Progenitor cell of endocrine pancreas (in vitro differentiated cells): ENCODE measurements at regions not wholly inside any gene's neighbourhood (a gene's known extent, or its start where the extent isn't known, plus 50 kb on each side); places are given as distances from the start of the nearest gene placed in this dataset.

ENCODE experiments used
- DNase-seq: peaks from one replicate; pipeline ENCODE4 v3.0.0; 2021; ENCODE audit warnings: low spot score; ENCODE audit not compliant: unreplicated experiment
- H3K27ac Mint-ChIP-seq: 2 replicates; pipeline ENCODE4 v1.8.0; 2021; ENCODE audit warnings: mild to moderate bottlenecking, moderate library complexity, mixed read lengths
- H3K27me3 Mint-ChIP-seq: 2 replicates; pipeline ENCODE4 v1.8.0; 2021; ENCODE audit warnings: mixed read lengths
- H3K36me3 Mint-ChIP-seq: 2 replicates; pipeline ENCODE4 v1.8.0; 2022; ENCODE audit warnings: mixed read lengths; ENCODE audit not compliant: insufficient read depth
- H3K4me1 Mint-ChIP-seq: 2 replicates; pipeline ENCODE4 v1.8.0; 2021; ENCODE audit warnings: low read depth, mixed read lengths
- H3K4me3 Mint-ChIP-seq: 2 replicates; pipeline ENCODE4 v1.8.0; 2021; ENCODE audit warnings: low read depth, mild to moderate bottlenecking, moderate library complexity, mixed read lengths
- H3K9me3 Mint-ChIP-seq: 2 replicates; pipeline ENCODE4 v1.8.0; 2021; ENCODE audit warnings: low read depth, mixed read lengths
- CTCF ChIP-seq: fragments of 200-600 bp; sonication (generic); IDR thresholded peaks from one replicate; pipeline ENCODE4 v1.5.0; 2021; ENCODE audit warnings: antibody characterized with exemption, mild to moderate bottlenecking; ENCODE audit not compliant: unreplicated experiment

GRCh38 chr19:28764066-28764465 is 448.9 kb downstream of the UQCRFS1 start:
- Mint-ChIP-seq H3K27me3 (no peaks in the 10 kb centered on the region), H3K36me3 (no peaks in the 10 kb centered on the region), H3K27ac (no peak overlapping the region), H3K9me3 (peaks cover 32% of the 10 kb centered on the region), H3K4me1 (no peaks in the 10 kb centered on the region), H3K4me3 (no peak overlapping the region)
- no peak for TF ChIP-seq CTCF
- DNase-seq: no peak

- no peak overlapping the region for H3K27ac Mint-ChIP-seq
- H3K4me1 Mint-ChIP-seq: peaks cover 24% of the 10 kb centered on the region
- DNase-seq: no peak
- H3K27me3 Mint-ChIP-seq: no peaks in the 10 kb centered on the region
- no peak for TF ChIP-seq CTCF
- no peak overlapping the region for H3K4me3 Mint-ChIP-seq
- no peaks in the 10 kb centered on the region for H3K36me3 Mint-ChIP-seq
- H3K9me3 Mint-ChIP-seq: peaks cover 4% of the 10 kb centered on the region
Measured at GRCh38 chr19:28746478-28746877, 466.5 kb downstream of the UQCRFS1 start.

GRCh38 chr19:28744943-28745342 is 468.0 kb downstream of the UQCRFS1 start:
- Mint-ChIP-seq H3K27me3 (no peaks in the 10 kb centered on the region), H3K4me3 (no peak overlapping the region), H3K27ac (peak overlapping the region; percentile 59), H3K4me1 (peaks cover 24% of the 10 kb centered on the region), H3K9me3 (peaks cover 4% of the 10 kb centered on the region), H3K36me3 (no peaks in the 10 kb centered on the region)
- TF ChIP-seq CTCF: no peak
- DNase-seq: no peak

GRCh38 chr19:28744014-28744413 is 468.9 kb downstream of the UQCRFS1 start:
- no peak for TF ChIP-seq CTCF
- no peak overlapping the region for H3K4me3 Mint-ChIP-seq
- DNase-seq: no peak
- no peak overlapping the region for H3K27ac Mint-ChIP-seq
- H3K9me3 Mint-ChIP-seq: no peaks in the 10 kb centered on the region
- H3K27me3 Mint-ChIP-seq: no peaks in the 10 kb centered on the region
- no peaks in the 10 kb centered on the region for H3K36me3 Mint-ChIP-seq
- peaks cover 24% of the 10 kb centered on the region for H3K4me1 Mint-ChIP-seq

- peaks cover 14% of the 10 kb centered on the region for H3K27me3 Mint-ChIP-seq
- peaks cover 3% of the 10 kb centered on the region for H3K4me1 Mint-ChIP-seq
- H3K9me3 Mint-ChIP-seq: no peaks in the 10 kb centered on the region
- peak overlapping the region; percentile 63 for H3K27ac Mint-ChIP-seq
- H3K4me3 Mint-ChIP-seq: no peak overlapping the region
- peak; percentile 64 for TF ChIP-seq CTCF
- no peaks in the 10 kb centered on the region for H3K36me3 Mint-ChIP-seq
- no peak for DNase-seq
Measured at GRCh38 chr19:28737021-28737895, 475.7 kb downstream of the UQCRFS1 start.
